NCI-H526 (cell line): ENCODE measurements at regions not wholly inside any gene's neighbourhood (a gene's known extent, or its start where the extent isn't known, plus 50 kb on each side); places are given as distances from the start of the nearest gene placed in this dataset.

Source experiments
- DNase-seq, 2 experiments: peaks; one replicate each; lab custom pipeline; 2025; lab: John Stamatoyannopoulos, UW

GRCh38 chr1:177480741-177481305 is 310.1 kb downstream of the BRINP2 start:
- peak; percentile 36 to 73 for DNase-seq

GRCh38 chr1:177479600-177479999 is 308.8 kb downstream of the BRINP2 start:
- no peak for DNase-seq

- DNase-seq, result no peak
Observed at GRCh38 chr1:177476676-177477075, 305.9 kb downstream of the BRINP2 start.

GRCh38 chr1:177472567-177472966 is 301.8 kb downstream of the BRINP2 start:
- no peak for DNase-seq

- no peak for DNase-seq
Observed at GRCh38 chr1:177471244-177471643, 300.5 kb downstream of the BRINP2 start.

GRCh38 chr1:177469519-177469918 is 298.8 kb downstream of the BRINP2 start:
- DNase-seq, result no peak

- DNase-seq, result no peak
Observed at GRCh38 chr1:177466286-177466685, 295.5 kb downstream of the BRINP2 start.

- no peak for DNase-seq
Observed at GRCh38 chr1:177464686-177465085, 293.9 kb downstream of the BRINP2 start.

GRCh38 chr1:177451191-177451590 is 280.4 kb downstream of the BRINP2 start:
- peak; percentile 70 to 79 for DNase-seq

GRCh38 chr1:177448652-177449357 is 278.0 kb downstream of the BRINP2 start:
- no peak for DNase-seq

GRCh38 chr1:177448036-177448615 is 277.4 kb downstream of the BRINP2 start:
- no peak for DNase-seq

- DNase-seq, result peak in 1 of 2 experiments; percentile 58
Observed at GRCh38 chr1:177444997-177445746, 274.4 kb downstream of the BRINP2 start.

GRCh38 chr1:177443003-177443402 is 272.2 kb downstream of the BRINP2 start:
- DNase-seq, result no peak

- DNase-seq, result peak; percentile 96
Observed at GRCh38 chr1:177442584-177442983, 271.8 kb downstream of the BRINP2 start.

GRCh38 chr1:177441281-177441680 is 270.5 kb downstream of the BRINP2 start:
- peak; percentile 43 to 51 for DNase-seq

GRCh38 chr1:177440821-177441220 is 270.1 kb downstream of the BRINP2 start:
- no peak for DNase-seq

- DNase-seq, result no peak
Observed at GRCh38 chr1:177439301-177439700, 268.5 kb downstream of the BRINP2 start.

- DNase-seq, result no peak
Observed at GRCh38 chr1:177435364-177435763, 264.6 kb downstream of the BRINP2 start.

- peak in 1 of 2 experiments; percentile 42 for DNase-seq
Observed at GRCh38 chr1:177432897-177433296, 262.1 kb downstream of the BRINP2 start.

GRCh38 chr1:177431123-177431522 is 260.4 kb downstream of the BRINP2 start:
- no peak for DNase-seq

GRCh38 chr1:177429234-177429633 is 258.5 kb downstream of the BRINP2 start:
- peak in 1 of 2 experiments; percentile 25 for DNase-seq

- no peak for DNase-seq
Observed at GRCh38 chr1:177427811-177428210, 257.1 kb downstream of the BRINP2 start.

GRCh38 chr1:177426497-177426896 is 255.7 kb downstream of the BRINP2 start:
- DNase-seq, result no peak
